BLaER1 (cell line): ENCODE measurements at regions not wholly inside any gene's neighbourhood (a gene's known extent, or its start where the extent isn't known, plus 50 kb on each side); places are given as distances from the start of the nearest gene placed in this dataset.
"Not testable (repeated sequence)": the region's sequence is repeated elsewhere in the genome, so short reads cannot be mapped to it uniquely, and the experiment has no call there.

Source experiments
- H3K27ac ChIP-seq: shearing (Covaris generic); formaldehyde crosslinking; 2 replicates; pipeline ENCODE4 v1.8.1; 2022
- H3K27me3 ChIP-seq: shearing (Covaris generic); formaldehyde crosslinking; 2 replicates; pipeline ENCODE4 v1.8.1; 2022
- H3K36me3 ChIP-seq: shearing (Covaris generic); formaldehyde crosslinking; 2 replicates; pipeline ENCODE4 v1.8.1; 2022
- H3K4me1 ChIP-seq: shearing (Covaris generic); formaldehyde crosslinking; 2 replicates; pipeline ENCODE4 v1.8.1; 2022
- H3K4me2 ChIP-seq: shearing (Covaris generic); formaldehyde crosslinking; 2 replicates; pipeline ENCODE4 v1.8.1; 2022
- H3K4me3 ChIP-seq: shearing (Covaris generic); formaldehyde crosslinking; 2 replicates; pipeline ENCODE4 v1.8.1; 2022
- H3K9ac ChIP-seq: shearing (Covaris generic); formaldehyde crosslinking; 2 replicates; pipeline ENCODE4 v1.8.1; 2022
- H3K9me3 ChIP-seq: shearing (Covaris generic); formaldehyde crosslinking; 2 replicates; pipeline ENCODE4 v1.8.1; 2022
- H4K20me1 ChIP-seq: shearing (Covaris generic); formaldehyde crosslinking; 2 replicates; pipeline ENCODE4 v1.8.1; 2022
- Cebpa-rat ChIP-seq: shearing (Covaris generic); IDR thresholded peaks from 2 replicates; pipeline ENCODE4 v1.8.1; 2022

GRCh38 chr7:106563466-106564150, 97.3 kb downstream of the CCDC71L start:
- Histone ChIP-seq H3K4me1 (no peaks in the 10 kb centered on the region; the same call in 1 of the 2 replicates), H3K27me3 (no peaks in the 10 kb centered on the region), H3K4me2 (no peak overlapping the region), H4K20me1 (no peaks in the 10 kb centered on the region), H3K9me3 (0 out of 2 replicates have a peak, but pooled peaks cover 2% of the 10 kb centered on the region), H3K9ac (no peak overlapping the region), H3K36me3 (no peaks in the 10 kb centered on the region), H3K27ac (no peak overlapping the region), H3K4me3 (no peak overlapping the region)
- no peak for TF ChIP-seq Cebpa-rat

DNA sequence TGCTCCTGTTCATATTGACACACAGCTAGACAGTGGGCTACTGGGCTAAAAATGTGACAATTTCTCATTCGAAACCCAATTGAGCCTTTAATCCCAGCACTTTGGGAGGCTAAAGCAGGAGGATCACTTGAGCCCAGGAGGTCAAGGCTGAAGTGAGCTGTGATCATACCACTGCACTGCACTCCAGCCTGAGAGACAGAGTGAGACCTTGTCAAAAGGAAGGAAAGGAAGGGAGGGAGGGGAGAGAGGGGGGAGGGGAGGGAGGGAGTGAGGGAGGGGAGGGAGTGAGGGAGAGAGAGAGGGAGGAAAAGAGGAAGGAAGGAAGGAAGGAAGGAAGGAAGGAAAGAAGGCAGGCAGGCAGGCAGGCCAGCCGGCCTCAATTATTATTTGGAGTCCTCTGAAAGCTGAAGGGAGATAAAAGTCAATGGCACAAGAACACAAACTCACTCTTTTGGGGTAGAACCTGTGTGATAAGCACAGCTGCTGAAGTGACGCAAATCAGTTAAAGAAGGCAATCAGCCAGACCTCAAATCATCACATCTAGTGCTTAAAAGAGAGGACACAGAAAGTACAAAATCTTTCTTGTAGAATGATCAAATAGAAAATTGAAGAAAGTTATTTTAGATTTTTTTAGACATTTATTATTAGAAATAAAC, 98.1 kb downstream of the CCDC71L start:
- no peaks in the 10 kb centered on the region for H3K4me1 ChIP-seq
- H3K36me3 ChIP-seq, result no peaks in the 10 kb centered on the region
- H3K9ac ChIP-seq, result no peak overlapping the region
- H4K20me1 ChIP-seq, result no peaks in the 10 kb centered on the region
- 0 out of 2 replicates have a peak, but pooled peaks cover 4% of the 10 kb centered on the region for H3K9me3 ChIP-seq
- H3K27me3 ChIP-seq, result no peaks in the 10 kb centered on the region
- no peak overlapping the region for H3K4me3 ChIP-seq
- H3K4me2 ChIP-seq, result no peak overlapping the region
- no peak overlapping the region for H3K27ac ChIP-seq
- no peak for TF ChIP-seq Cebpa-rat

- Histone ChIP-seq H3K4me2 (no peak overlapping the region), H3K9me3 (0 out of 2 replicates have a peak, but pooled peaks cover 4% of the 10 kb centered on the region), H3K27ac (no peak overlapping the region), H3K4me1 (no peaks in the 10 kb centered on the region), H3K27me3 (no peaks in the 10 kb centered on the region), H4K20me1 (no peaks in the 10 kb centered on the region), H3K36me3 (no peaks in the 10 kb centered on the region), H3K4me3 (no peak overlapping the region), H3K9ac (no peak overlapping the region)
- TF ChIP-seq Cebpa-rat, result no peak
These were observed 99.1 kb downstream of the CCDC71L start for GRCh38 chr7:106561666-106562411.

- no peak overlapping the region for H3K9ac ChIP-seq
These were observed 99.8 kb downstream of the CCDC71L start for GRCh38 chr7:106561151-106561550.

DNA sequence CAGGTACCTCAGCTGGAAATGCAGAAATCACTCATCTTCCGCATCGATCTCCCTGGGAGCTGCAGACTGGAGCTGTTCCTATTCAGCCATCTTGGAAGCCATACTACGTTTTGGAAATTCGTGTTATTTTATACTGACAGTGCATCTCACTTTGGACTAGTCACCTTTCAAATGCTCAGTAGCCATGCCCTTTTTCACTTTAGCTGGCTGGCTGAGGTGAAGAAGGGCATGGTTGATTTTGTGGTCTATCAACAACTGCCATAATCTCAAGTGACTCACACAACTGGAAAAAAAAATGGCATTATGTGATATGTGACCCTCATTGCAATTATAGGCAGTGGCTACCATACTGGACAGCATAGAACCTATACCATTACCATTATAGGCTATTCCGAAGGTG, 100.5 kb downstream of the CCDC71L start:
- Histone ChIP-seq H4K20me1 (no peaks in the 10 kb centered on the region), H3K4me2 (no peak overlapping the region), H3K4me1 (no peaks in the 10 kb centered on the region), H3K27me3 (no peaks in the 10 kb centered on the region), H3K9me3 (peaks cover 8% of the 10 kb centered on the region; the same call in 1 of the 2 replicates), H3K4me3 (no peak overlapping the region), H3K27ac (no peak overlapping the region), H3K36me3 (no peaks in the 10 kb centered on the region), H3K9ac (no peak overlapping the region)
- no peak for TF ChIP-seq Cebpa-rat

More at GRCh38 chr7:106561151-106561550, 99.8 kb downstream of the CCDC71L start:
- no peak overlapping the region for H3K27ac ChIP-seq
- H4K20me1 ChIP-seq, result no peaks in the 10 kb centered on the region
- H3K4me2 ChIP-seq, result no peak overlapping the region
- H3K36me3 ChIP-seq, result no peaks in the 10 kb centered on the region
- H3K4me1 ChIP-seq, result no peaks in the 10 kb centered on the region
- TF ChIP-seq Cebpa-rat, result no peak
- no peaks in the 10 kb centered on the region for H3K27me3 ChIP-seq
- H3K4me3 ChIP-seq, result no peak overlapping the region
- 0 out of 2 replicates have a peak, but pooled peaks cover 4% of the 10 kb centered on the region for H3K9me3 ChIP-seq

- H3K27me3 ChIP-seq, H3K4me2 ChIP-seq, H3K9ac ChIP-seq: not testable (repeated sequence)
These were observed 104.7 kb downstream of the CCDC71L start for GRCh38 chr7:106556244-106556643.

DNA sequence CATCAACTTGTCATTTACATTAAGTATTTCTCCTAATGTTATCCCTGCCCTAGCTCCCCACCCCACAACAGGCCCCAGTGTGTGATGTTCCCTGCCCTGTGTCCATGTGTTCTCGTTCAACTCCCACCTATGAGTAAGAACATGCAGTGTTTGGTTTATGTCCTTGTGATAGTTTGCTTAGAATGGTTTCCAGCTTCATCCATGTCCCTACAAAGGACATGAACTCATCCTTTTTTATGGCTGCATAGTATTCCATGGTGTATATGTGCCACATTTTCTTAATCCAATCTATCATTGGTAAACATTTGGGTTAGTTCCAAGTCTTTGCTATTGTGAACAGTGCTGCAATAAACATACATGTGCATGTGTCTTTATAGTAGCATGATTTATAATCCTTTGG, 106.3 kb downstream of the CCDC71L start:
- H3K4me3 ChIP-seq, H4K20me1 ChIP-seq, H3K9ac ChIP-seq, H3K4me1 ChIP-seq, H3K27ac ChIP-seq, H3K27me3 ChIP-seq, H3K9me3 ChIP-seq, H3K36me3 ChIP-seq, H3K4me2 ChIP-seq: not testable (repeated sequence)

More at GRCh38 chr7:106556244-106556643, 104.7 kb downstream of the CCDC71L start:
- H3K9me3 ChIP-seq, H3K36me3 ChIP-seq, H3K27ac ChIP-seq, H3K4me3 ChIP-seq, H3K4me1 ChIP-seq, H4K20me1 ChIP-seq: not testable (repeated sequence)

- H3K9me3 ChIP-seq, result peaks cover 4% of the 10 kb centered on the region; the same call in 1 of the 2 replicates
- no peaks in the 10 kb centered on the region for H3K36me3 ChIP-seq
- no peak overlapping the region for H3K9ac ChIP-seq
- no peaks in the 10 kb centered on the region for H4K20me1 ChIP-seq
- H3K27ac ChIP-seq, result no peak overlapping the region
- no peak overlapping the region for H3K4me3 ChIP-seq
- H3K4me2 ChIP-seq, result peak overlapping the region; percentile 16; the same call in 1 of the 2 replicates
- TF ChIP-seq Cebpa-rat, result no peak
- H3K4me1 ChIP-seq, result peaks cover 8% of the 10 kb centered on the region; the same call in 1 of the 2 replicates
- no peaks in the 10 kb centered on the region for H3K27me3 ChIP-seq
These were observed 107.5 kb downstream of the CCDC71L start for GRCh38 chr7:106553446-106553836.

- Histone ChIP-seq H3K4me3 (no peak overlapping the region), H3K27me3 (no peaks in the 10 kb centered on the region), H4K20me1 (no peaks in the 10 kb centered on the region), H3K36me3 (no peaks in the 10 kb centered on the region), H3K9ac (no peak overlapping the region), H3K4me1 (peaks cover 8% of the 10 kb centered on the region; the same call in 1 of the 2 replicates), H3K4me2 (peak overlapping the region; percentile 16; the same call in 1 of the 2 replicates), H3K27ac (no peak overlapping the region), H3K9me3 (peaks cover 4% of the 10 kb centered on the region; the same call in 1 of the 2 replicates)
- no peak for TF ChIP-seq Cebpa-rat
These were observed 108.1 kb downstream of the CCDC71L start for GRCh38 chr7:106552645-106553445.
